ENCODE measurements at regions not wholly inside any gene's neighbourhood (a gene's known extent, or its start where the extent isn't known, plus 50 kb on each side); places are given as distances from the start of the nearest gene placed in this dataset.
A peak's percentile ranks its signal among the peaks of the same experiment; 100 is the strongest.

DNA sequence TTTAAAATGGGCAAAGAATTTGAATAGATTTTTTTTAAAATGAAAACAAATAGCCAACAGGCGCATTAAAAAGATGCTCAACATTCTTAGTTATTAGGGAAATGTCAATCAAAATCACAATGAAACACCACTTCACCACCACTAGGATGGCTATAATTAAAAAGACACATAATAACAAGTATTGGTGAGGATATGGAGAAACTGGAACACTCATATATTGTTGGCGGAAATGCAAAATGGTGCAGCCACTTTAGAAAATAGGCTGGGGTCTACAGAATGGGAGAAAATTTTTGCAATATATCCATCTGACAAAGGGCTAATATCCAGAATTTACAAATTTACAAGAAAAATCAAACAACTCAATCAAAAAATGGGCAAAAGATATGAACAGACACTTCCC is 107.8 kb upstream of the FOXD3 start:
- no peak for DNase-seq

DNA sequence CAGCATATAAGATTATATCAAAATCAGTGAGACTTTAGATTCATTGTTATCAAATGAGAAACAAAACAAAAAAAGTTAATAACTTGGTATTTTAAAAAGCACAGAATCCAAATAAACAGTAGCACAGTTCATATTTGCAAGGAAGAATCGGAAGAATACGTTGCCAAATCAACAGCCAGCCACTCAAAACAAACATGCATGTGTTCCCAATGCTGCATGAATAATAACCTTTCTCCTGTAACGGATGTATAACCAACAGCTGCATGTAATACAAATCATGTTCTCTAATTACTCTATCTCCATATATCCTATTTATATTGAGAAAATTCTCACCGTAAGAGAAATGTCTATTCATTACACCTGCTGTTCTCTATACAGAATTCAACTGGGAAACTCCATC is 98.9 kb upstream of the FOXD3 start:
- no peak for DNase-seq

DNA sequence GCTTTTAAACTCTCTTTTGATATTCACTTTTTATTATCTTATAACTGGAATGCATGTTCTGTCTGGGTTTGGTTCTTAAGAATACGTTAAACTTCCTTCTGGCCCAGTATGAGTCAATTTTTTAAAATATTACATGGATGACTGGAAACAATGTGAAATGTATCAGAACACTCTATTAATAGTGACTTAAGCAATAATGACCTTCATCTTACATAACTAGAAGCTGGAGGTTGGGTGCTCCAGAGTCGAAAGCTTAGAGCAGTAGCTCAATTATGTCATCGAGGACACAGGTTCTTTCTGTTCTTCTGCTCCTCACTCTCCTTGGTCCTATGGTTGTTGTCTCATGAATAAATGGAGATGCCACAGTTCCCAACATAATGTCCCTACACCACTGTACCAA is 91.6 kb upstream of the FOXD3 start:
- no peak for DNase-seq

DNA sequence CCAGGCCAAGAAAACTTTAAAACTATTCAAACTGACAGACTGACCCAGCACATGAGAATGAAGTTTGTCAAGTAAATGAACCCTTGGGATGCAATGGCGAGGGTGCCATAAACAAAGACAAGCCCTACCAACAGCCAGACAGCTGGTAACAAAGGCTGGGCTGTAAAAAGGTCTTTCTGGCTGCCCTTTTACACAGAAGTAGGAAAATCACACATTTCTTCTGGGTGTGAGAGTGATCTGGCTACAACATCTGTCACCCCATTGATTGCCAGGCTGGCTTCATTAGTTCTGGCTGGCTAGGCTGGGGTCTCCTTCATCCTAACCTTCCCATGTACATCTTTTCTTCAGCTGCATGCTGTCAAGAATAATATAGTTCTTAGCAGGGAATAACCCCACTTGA is 83.6 kb upstream of the FOXD3 start:
- DNase-seq: peak; percentile 51

DNA sequence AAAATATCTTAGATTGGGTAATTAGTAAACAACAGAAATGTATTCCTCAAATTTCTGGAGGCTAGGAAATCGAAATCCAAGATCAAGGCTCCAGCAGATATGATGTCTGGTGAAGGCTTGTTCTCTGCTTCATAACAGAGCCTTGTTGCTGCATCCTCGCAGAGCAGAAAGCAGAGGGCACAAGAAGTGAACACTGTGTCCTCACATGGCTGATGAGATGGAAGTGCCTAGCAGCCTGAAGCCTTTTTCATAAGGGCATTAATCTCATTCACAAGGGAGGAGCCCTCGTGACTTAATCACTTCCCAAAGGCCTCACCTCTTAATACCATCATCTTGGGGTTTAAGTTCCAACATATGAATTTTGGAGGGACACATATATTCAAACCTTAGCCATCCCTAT is 77.2 kb upstream of the FOXD3 start:
- no peak for DNase-seq

DNA sequence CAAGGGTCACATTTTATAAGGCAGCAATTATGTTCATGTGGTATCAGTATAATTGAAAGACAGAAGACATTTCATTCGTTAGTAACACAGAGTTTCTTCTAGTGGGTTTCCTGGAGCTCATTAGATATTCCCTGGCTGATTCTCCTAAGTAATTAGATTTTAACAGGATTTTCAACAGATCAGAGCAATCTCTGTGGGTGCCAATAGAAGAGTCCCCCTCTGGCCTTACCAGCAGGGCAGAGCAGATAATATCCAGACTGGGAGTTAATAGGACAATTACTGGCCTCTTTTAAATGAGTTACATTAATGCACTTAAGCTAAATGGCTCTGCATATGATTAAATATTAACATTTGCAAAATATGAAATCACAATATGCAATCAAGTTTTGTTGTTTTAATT is 74.2 kb upstream of the FOXD3 start:
- DNase-seq: no peak

DNA sequence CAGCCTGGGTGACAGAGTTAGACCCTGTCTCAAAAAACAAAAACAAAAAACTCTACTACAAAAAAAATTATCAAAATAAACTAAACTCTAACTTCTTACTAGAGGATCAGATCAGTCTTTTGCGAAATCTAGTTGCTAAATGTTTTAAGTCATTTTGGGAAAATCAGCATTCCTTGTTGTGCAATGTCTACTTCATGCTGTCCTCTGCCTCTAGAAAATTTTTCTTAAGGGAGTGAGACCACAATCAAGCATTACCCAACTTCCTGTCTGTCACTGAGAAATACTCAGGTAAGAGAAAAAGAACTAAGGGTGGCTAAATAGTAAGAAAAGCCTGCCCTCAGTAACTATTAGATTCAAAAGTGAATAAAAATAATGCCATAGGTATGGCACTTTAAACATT is 67.2 kb upstream of the FOXD3 start:
- no peak for DNase-seq

DNA sequence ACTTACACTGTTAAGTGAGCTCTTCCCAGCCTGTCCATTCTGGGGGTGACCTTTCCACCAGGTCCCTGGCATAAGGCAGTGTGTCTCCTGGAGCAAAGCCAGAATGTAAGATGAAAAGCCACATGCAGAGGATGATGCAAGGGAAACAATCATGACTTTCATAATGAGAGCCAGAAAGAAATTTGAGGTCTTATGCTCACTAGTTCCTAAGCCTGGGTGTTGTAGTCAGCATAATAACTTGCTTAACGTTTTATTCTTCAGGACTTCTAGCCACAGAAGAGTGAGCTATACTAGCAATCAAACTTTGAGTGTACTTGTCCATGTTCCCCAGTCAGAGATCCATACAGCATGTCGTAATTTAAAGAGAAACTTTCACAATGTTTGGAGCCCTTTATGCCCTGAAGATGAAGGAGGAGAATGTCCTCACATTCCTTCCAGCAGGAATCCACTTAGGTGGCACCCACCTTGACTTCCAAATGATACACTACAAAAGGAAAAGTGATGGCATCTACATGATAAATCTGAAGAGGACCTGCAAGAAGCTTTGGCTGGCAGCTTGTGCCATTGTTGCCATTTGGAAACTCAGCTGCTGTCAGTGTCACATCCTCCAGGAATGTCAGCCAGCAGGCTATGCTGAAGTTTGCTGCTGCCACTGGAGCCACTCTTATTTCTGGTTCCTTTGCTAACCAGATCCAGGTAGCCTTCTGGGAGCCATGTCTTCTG is 60.5 kb upstream of the FOXD3 start:
- DNase-seq: peak; percentile 12

DNA sequence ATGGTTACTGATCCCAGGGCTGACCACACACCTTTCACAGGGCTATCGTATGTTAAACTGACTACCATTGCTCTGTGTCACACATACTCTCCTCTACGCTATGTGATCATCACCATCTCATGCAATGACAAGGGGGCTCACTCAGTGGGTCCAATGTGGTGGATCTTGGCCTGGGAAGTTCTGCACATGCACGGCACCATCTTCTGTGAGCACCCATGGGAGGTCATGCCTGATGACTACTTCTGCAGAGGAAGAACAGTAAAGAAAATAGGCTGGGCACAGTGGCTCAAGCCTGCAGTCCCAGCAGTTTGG is 60.0 kb upstream of the FOXD3 start:
- no peak for DNase-seq

DNA sequence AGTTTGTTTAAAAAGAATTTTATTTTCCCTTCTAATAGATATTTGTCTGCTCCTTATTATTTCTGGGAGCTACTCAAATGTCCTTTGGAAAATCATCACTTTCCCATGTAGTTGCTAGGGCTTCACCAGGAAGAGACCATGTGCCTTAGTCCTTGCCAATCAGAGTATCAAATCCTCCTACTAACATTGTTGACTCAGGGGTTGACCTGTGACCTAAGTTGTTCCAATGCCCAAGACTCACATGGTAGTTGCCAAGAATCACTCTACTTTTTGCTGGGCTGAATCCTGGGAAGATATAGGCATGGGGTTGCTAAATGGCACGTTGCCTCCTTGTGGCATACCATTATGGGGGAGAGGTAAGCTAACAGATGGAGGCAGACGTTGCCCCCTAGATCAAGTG is 58.2 kb upstream of the FOXD3 start:
- no peak for DNase-seq

DNA sequence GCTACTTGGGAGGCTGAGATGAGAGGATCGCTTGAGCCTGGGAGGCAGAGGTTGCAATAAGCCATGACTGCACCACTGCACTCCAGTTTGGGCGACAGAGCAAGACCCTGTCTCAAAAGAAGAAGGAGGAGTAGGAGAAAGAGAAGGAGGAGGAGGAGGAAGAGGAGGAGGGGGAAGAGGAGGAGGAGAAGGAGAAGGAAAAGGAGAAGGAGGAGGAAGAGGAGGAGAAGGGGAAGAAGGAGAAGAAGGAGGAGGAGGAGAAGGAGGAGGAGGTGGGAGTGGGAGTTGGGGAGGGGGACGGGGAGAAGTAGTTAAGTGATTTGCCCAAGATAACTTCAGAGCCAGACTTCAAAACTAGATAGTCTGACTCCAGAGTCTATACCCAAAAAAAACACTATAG is 55.5 kb upstream of the FOXD3 start:
- no peak for DNase-seq

DNA sequence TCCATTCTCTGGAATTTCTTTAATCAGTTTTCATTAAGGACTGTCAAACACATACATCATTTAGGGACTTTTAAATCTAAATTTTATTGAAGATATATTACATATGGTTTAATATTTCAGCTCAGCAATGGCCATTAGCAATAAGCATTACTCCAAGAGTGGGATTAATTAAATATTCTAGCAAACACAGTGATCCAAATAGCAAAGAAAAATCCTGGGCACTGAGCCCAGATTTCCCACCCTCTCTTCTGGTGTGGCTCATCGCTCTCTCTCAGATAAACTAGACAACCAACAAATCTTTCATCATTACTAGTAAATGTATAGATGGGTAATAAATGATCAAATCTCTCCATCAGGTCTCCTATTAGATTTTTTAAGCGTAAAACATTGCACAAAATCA is 53.5 kb upstream of the FOXD3 start:
- DNase-seq: no peak

DNA sequence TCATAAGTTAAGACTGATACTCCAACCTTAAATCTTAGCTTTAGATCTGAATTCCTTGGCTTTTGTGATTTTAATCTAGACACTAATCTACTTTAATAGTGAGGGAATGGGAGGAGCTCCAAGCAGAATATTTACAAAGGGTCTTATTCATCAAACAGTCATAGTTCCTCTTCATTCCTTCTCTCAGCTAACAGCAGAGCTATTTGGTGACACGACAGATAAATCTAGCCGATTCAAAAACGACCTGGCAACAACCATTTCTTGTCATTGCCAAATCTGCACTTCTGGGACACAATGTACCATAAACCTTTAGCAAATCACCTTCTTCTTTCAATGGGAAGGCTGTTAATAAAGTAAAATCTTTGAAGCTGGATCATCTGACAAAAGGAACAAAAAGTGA is 52.8 kb upstream of the FOXD3 start:
- DNase-seq: no peak

All from eye (tissue), 1 donor.